ENCODE measurements at regions not wholly inside any gene's neighbourhood (a gene's known extent, or its start where the extent isn't known, plus 50 kb on each side); places are given as distances from the start of the nearest gene placed in this dataset.

GRCh38 chr6:105757512-105758200 lies 328.5 kb upstream of the PRDM1 start (continued):
- TF ChIP-seq ZNF280C (tag by site-specific recombination; IDR thresholded peaks at IDR 0.05) (no peak), ZNF747 (tag by site-specific recombination; IDR thresholded peaks at IDR 0.05) (no peak), ZNF266 (tag by site-specific recombination; IDR thresholded peaks at IDR 0.05; ENCODE audit: low read depth) (no peak), ZNF184 (tag by site-specific recombination; IDR thresholded peaks at IDR 0.05) (no peak), ZNF549 (tag by site-specific recombination; IDR thresholded peaks at IDR 0.05) (no peak), ZNF518A (tag by site-specific recombination; conservative IDR thresholded peaks at IDR 0.05; ENCODE audit: low read depth) (no peak), KLF17 (tag by site-specific recombination; IDR thresholded peaks at IDR 0.05) (no peak), ZEB2 (tag by site-specific recombination; IDR thresholded peaks at IDR 0.05) (no peak)

GRCh38 chr6:105755885-105756284 lies 330.3 kb upstream of the PRDM1 start:
- TF ChIP-seq ZNF76 (tag by site-specific recombination; IDR thresholded peaks at IDR 0.05; ENCODE audit: borderline replicate concordance, low read depth) (no peak), ZNF621 (tag by site-specific recombination; IDR thresholded peaks at IDR 0.05) (no peak), ZNF623 (tag by site-specific recombination; IDR thresholded peaks at IDR 0.05) (no peak), ZNF670 (tag by site-specific recombination; IDR thresholded peaks at IDR 0.05; ENCODE audit: low read depth) (no peak), MYNN (tag by site-specific recombination; IDR thresholded peaks at IDR 0.05; ENCODE audit: borderline replicate concordance) (no peak)
- CTCF ChIA-PET, result interaction anchor here (0.6 kb wide), 1 partner anchor 23 kb away, joined by 3 read pairs; no protein-coding TSS in a partner anchor
- no peak overlapping the region for H3K4me3 ChIP-seq (ENCODE audit: low read depth, low read length)
- no peak overlapping the region for H3K27ac ChIP-seq (ENCODE audit: extremely low read depth, low read depth, low read length)
- no peaks in the 10 kb centered on the region for H3K4me1 ChIP-seq (ENCODE audit: control insufficient read depth, insufficient read depth, low read length)
- POLR2A ChIA-PET, result no interaction called here
- H3K36me3 ChIP-seq (ENCODE audit: control insufficient read depth in 2 of 2, insufficient read depth in 1 of 2, low read length in 2 of 2), result no peaks in the 10 kb centered on the region
- no peaks in the 10 kb centered on the region for H3K9me3 ChIP-seq (ENCODE audit: control insufficient read depth, insufficient read depth, low read depth, low read length)

- Histone ChIP-seq H3K36me3 (ENCODE audit: control insufficient read depth in 2 of 2, insufficient read depth in 1 of 2, low read length in 2 of 2) (no peaks in the 10 kb centered on the region), H3K27ac (ENCODE audit: extremely low read depth, low read depth, low read length) (no peak overlapping the region), H3K4me3 (ENCODE audit: low read depth, low read length) (no peak overlapping the region), H3K4me1 (ENCODE audit: control insufficient read depth, insufficient read depth, low read length) (no peaks in the 10 kb centered on the region), H3K9me3 (ENCODE audit: control insufficient read depth, insufficient read depth, low read depth, low read length) (no peaks in the 10 kb centered on the region)
- ChIA-PET POLR2A (interaction anchor here (0.7 kb wide), 1 partner anchor 57 kb away, joined by 6 read pairs; no protein-coding TSS in a partner anchor), CTCF (interaction anchor here (0.6 to 1.8 kb wide), 4 partner anchors 12 to 504 kb away, joined by 3 to 7 read pairs (median 3); no protein-coding TSS in a partner anchor)
- TF ChIP-seq SALL2 (tag by site-specific recombination; IDR thresholded peaks at IDR 0.05; ENCODE audit: borderline replicate concordance), result no peak
- no peak for TF ChIP-seq ZNF10 (tag by site-specific recombination; IDR thresholded peaks at IDR 0.05)
- no peak for TF ChIP-seq ZNF266 (tag by site-specific recombination; IDR thresholded peaks at IDR 0.05; ENCODE audit: low read depth)
- no peak for TF ChIP-seq ZNF23 (tag by site-specific recombination; IDR thresholded peaks at IDR 0.05; ENCODE audit: borderline replicate concordance)
- TF ChIP-seq ZNF416 (tag by site-specific recombination; IDR thresholded peaks at IDR 0.05), result no peak
- no peak for TF ChIP-seq ZBTB49 (tag by site-specific recombination; IDR thresholded peaks at IDR 0.05; ENCODE audit: low read depth)
- no peak for TF ChIP-seq ZEB2 (tag by site-specific recombination; IDR thresholded peaks at IDR 0.05)
- no peak for TF ChIP-seq KLF1 (tag by site-specific recombination; IDR thresholded peaks at IDR 0.05)
- no peak for TF ChIP-seq ELK4 (IDR thresholded peaks at IDR 0.05; ENCODE audit: borderline replicate concordance, low read depth, low read length)
These were observed 332.4 kb upstream of the PRDM1 start for GRCh38 chr6:105753620-105754211.
